ENCODE measurements at regions not wholly inside any gene's neighbourhood (a gene's known extent, or its start where the extent isn't known, plus 50 kb on each side); places are given as distances from the start of the nearest gene placed in this dataset.

GRCh38 chr18:44502221-44502620, 178.5 kb upstream of the SETBP1 start:
- Histone ChIP-seq H3K36me3 (ENCODE audit: insufficient read depth, low read length, poor library complexity, severe bottlenecking) (no peaks in the 10 kb centered on the region), H3K27ac (ENCODE audit: low read depth, low read length, poor library complexity, severe bottlenecking) (no peak overlapping the region), H3K4me3 (ENCODE audit: low read depth, low read length, poor library complexity, severe bottlenecking) (no peak overlapping the region), H3K4me1 (ENCODE audit: insufficient read depth, low read length, poor library complexity, severe bottlenecking) (no peaks in the 10 kb centered on the region), H3K27me3 (replicated peaks; ENCODE audit: insufficient read depth, low read depth, low read length, poor library complexity) (no peaks in the 10 kb centered on the region), H3K9me3 (ENCODE audit: low read depth, low read length, poor library complexity, severe bottlenecking) (no peaks in the 10 kb centered on the region)
- no TSS peak for BruUV-seq (replicated peaks)
- no peak for TF ChIP-seq EZH2 (IDR thresholded peaks at IDR 0.05; ENCODE audit: borderline replicate concordance, low read depth, low read length, poor library complexity, severe bottlenecking)
- TF ChIP-seq, protein P1, sequence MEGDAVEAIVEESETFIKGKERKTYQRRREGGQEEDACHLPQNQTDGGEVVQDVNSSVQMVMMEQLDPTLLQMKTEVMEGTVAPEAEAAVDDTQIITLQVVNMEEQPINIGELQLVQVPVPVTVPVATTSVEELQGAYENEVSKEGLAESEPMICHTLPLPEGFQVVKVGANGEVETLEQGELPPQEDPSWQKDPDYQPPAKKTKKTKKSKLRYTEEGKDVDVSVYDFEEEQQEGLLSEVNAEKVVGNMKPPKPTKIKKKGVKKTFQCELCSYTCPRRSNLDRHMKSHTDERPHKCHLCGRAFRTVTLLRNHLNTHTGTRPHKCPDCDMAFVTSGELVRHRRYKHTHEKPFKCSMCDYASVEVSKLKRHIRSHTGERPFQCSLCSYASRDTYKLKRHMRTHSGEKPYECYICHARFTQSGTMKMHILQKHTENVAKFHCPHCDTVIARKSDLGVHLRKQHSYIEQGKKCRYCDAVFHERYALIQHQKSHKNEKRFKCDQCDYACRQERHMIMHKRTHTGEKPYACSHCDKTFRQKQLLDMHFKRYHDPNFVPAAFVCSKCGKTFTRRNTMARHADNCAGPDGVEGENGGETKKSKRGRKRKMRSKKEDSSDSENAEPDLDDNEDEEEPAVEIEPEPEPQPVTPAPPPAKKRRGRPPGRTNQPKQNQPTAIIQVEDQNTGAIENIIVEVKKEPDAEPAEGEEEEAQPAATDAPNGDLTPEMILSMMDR (conservative IDR thresholded peaks at IDR 0.05; ENCODE audit: low read depth, low read length), result no peak
- ChIA-PET CTCF (no interaction called here), POLR2A (ENCODE audit: low non-redundant PET) (no interaction called here)
- DNase-seq (ENCODE audit: low spot score), result no peak
- intact Hi-C loops (cut with micrococcal nuclease; ENCODE audit: unreplicated experiment), result no loop called here

DNA sequence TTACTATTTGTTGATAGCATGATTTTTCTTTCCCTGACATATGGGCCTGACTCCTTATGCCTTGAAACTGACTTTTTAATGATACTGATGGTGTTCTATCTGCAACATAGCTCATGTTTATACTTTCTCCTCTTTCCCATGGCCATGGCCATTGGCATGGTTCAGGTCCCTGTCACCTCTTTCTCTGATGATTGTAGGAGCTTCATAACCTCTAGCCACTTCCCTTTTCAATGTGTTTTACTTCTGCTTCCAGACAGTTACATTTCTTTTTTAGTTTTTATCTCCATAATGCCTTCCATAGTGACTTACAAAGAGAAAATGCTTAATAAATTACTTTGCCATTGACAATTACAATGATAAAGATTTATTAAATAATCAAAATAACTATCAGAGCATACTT, 177.9 kb upstream of the SETBP1 start:
- Histone ChIP-seq H3K4me3 (ENCODE audit: low read depth, low read length, poor library complexity, severe bottlenecking) (no peak overlapping the region), H3K36me3 (ENCODE audit: insufficient read depth, low read length, poor library complexity, severe bottlenecking) (no peaks in the 10 kb centered on the region), H3K27ac (ENCODE audit: low read depth, low read length, poor library complexity, severe bottlenecking) (no peak overlapping the region), H3K4me1 (ENCODE audit: insufficient read depth, low read length, poor library complexity, severe bottlenecking) (no peaks in the 10 kb centered on the region), H3K9me3 (ENCODE audit: low read depth, low read length, poor library complexity, severe bottlenecking) (no peaks in the 10 kb centered on the region), H3K27me3 (replicated peaks; ENCODE audit: insufficient read depth, low read depth, low read length, poor library complexity) (no peaks in the 10 kb centered on the region)
- ChIA-PET POLR2A (ENCODE audit: low non-redundant PET) (no interaction called here), CTCF (no interaction called here)
- TF ChIP-seq, protein P1 (conservative IDR thresholded peaks at IDR 0.05; ENCODE audit: low read depth, low read length), result no peak
- TF ChIP-seq EZH2 (IDR thresholded peaks at IDR 0.05; ENCODE audit: borderline replicate concordance, low read depth, low read length, poor library complexity, severe bottlenecking), result no peak
- no peak for DNase-seq (ENCODE audit: low spot score)
- no TSS peak for BruUV-seq (replicated peaks)
- intact Hi-C loops (cut with micrococcal nuclease; ENCODE audit: unreplicated experiment), result no loop called here

- Histone ChIP-seq H3K27me3 (replicated peaks; ENCODE audit: insufficient read depth, low read depth, low read length, poor library complexity) (no peaks in the 10 kb centered on the region), H3K36me3 (ENCODE audit: insufficient read depth, low read length, poor library complexity, severe bottlenecking) (no peaks in the 10 kb centered on the region), H3K4me1 (ENCODE audit: insufficient read depth, low read length, poor library complexity, severe bottlenecking) (no peaks in the 10 kb centered on the region), H3K27ac (ENCODE audit: low read depth, low read length, poor library complexity, severe bottlenecking) (no peak overlapping the region), H3K4me3 (ENCODE audit: low read depth, low read length, poor library complexity, severe bottlenecking) (no peak overlapping the region), H3K9me3 (ENCODE audit: low read depth, low read length, poor library complexity, severe bottlenecking) (no peaks in the 10 kb centered on the region)
- no TSS peak for BruUV-seq (replicated peaks)
- intact Hi-C loops (cut with micrococcal nuclease; ENCODE audit: unreplicated experiment), result no loop called here
- DNase-seq (ENCODE audit: low spot score), result no peak
- TF ChIP-seq, protein P1 (conservative IDR thresholded peaks at IDR 0.05; ENCODE audit: low read depth, low read length), result no peak
- no peak for TF ChIP-seq EZH2 (IDR thresholded peaks at IDR 0.05; ENCODE audit: borderline replicate concordance, low read depth, low read length, poor library complexity, severe bottlenecking)
- POLR2A ChIA-PET (ENCODE audit: low non-redundant PET), result no interaction called here
- CTCF ChIA-PET, result no interaction called here
Observed at GRCh38 chr18:44503854-44504253, 176.8 kb upstream of the SETBP1 start.

Measured in A673 (cell line).